SIG-M5 treated with dmso at 0.1 percent for 504 hours (cell line): ENCODE measurements at regions not wholly inside any gene's neighbourhood (a gene's known extent, or its start where the extent isn't known, plus 50 kb on each side); places are given as distances from the start of the nearest gene placed in this dataset.
A peak's percentile ranks its signal among the peaks of the same experiment; 100 is the strongest.
"Not testable (repeated sequence)": the region's sequence is repeated elsewhere in the genome, so short reads cannot be mapped to it uniquely, and the experiment has no call there.

Source experiments
- DNase-seq: peaks from one replicate; lab custom pipeline; 2025; ENCODE audit not compliant: unreplicated experiment; lab: John Stamatoyannopoulos, UW

DNA sequence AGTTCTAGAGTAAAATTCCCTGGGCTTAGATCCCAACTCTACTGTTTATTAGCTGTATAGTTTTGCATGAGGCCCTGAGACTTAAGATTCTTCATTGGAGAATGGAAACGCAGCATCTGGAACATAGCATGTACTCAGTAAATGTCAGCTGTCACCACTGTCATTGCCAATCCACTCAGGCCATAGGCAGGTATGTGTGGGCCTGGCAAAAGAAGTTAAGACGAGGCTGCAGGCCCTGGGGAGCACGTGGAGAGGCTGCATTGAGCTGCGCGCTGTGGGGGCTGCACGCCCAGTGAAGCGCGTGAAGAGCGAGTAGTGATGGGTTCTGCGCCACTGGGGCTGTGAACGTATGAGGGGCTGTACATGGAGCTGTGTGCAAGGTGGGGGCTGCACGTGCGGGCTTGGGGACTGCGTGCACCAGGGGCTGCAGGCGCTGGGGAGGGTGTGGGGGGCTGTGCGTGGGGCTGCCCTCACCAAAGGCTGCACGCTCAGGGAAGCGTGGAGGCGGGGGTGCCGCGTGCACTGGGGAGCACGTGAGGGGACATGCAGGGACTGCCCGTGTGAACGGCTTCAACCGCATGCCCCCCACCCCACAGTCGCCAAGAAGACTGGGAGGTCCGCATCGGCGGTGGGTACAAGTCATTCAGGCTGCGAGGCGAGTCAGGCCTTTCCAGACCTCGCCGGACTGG is 85.5 kb downstream of the PRR15 start:
- DNase-seq = no peak

DNA sequence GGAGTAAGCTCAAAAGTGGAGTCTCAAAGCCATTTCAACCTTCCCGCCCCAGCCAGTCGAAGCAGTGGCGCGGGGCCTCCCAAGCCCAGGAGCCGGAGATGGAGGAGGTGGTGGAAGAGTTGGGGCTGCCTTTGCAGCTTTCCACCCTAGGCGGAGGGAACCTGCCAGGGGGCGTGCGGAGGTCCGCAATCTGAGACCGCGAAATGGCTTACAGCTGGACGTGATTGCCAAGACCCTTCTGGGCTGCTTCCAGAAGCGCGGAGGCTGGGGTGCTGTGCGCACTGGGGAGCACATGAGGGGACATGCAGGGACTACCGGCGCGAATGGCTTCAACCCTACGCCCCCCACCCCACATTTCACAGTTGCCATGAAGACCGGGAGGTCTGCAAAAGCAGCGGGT is 86.2 kb downstream of the PRR15 start:
- no peak for DNase-seq

DNA sequence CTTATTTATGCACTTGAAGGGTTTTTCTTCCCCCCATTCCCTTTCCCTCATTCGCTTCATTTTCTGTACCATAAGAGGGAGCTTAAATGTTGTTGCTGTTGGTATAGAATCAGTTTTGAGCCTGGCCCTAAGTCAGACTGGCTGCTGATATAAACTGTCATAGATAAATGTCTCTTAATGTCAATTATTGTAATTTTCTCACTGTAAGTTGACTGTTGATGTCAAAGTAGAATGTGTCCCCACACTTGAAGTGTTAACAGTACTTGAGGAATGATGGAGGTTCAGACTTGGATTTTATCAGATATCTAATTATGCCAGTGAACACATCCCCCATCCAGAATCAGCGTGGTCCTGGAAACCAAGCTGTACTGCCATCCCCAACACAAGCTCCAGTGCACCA is 87.8 kb downstream of the PRR15 start:
- no peak for DNase-seq

DNA sequence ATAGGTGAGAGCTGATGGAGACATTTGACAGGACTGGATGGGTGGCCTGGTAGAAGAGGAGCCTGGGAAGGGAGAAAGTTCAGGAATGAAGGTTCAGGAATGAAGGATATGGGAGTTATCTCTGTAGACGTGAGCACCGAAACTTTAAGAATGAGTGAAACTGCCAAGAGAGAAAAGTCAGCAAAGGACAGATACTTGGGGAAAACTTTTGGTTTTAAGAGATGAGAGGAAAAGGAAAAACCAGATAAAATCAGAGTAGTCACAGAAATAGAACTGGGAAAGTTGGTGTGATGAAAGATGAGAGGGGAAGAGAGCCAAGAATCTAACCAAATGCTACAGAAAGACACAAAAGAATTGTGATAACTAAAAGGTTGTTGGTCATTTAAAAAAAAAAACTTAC is 88.9 kb downstream of the PRR15 start:
- no peak for DNase-seq

DNA sequence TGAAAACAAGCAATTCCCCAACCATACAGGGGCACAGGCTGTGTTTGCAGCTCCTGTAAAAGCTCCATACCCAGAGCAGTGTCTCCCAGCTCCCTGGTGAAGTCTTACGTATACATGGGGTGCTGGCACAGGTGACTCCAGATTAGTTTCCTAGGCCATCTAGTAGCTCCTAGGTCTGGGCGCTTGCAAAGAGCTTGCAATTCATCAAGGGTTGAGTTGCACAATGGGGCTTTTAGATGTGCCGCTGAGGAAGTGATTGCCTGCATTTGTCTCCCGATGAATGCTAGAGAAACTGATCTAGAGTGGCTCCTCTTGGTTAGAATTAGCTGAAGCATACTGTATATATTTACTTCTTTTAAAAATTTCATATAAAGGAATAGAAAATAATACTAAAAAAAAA is 90.7 kb downstream of the PRR15 start:
- peak; percentile 1 for DNase-seq

DNA sequence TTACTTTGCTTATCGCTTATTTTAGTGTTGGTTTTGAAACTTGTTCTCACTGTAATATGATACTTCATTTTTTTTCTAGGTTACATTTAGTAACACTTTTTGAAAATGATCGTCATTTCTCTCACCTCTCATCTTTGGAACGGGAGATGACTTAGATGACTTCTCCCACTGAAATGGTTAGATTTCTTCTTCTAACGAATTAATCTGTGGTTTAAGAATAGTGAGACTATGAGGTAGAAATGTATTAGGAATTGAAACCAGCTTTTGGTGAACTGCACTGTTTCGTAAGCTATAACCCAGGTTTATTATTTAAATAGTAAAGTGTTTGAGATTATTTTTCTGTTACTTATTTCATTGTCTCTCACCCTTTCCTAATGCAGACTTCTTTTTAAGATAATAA is 93.7 kb downstream of the PRR15 start:
- DNase-seq = no peak

DNA sequence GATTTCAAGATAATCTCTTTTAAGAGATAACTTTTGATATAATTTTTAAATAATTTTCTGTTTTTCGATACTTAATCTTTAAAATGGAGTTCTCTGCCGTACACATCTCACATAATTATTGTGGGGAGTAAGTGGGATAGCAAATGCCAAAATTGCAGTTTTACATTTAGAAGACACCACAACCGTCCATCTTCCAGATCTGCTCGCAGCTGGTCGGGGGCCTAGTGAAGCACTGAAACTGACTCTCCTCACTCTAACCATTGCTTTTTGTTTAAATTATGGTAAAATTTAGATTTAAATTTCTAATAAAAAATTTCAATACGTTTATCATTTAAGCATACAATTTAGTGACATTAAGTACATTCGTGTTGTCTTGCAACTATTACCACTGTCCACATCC is 94.2 kb downstream of the PRR15 start:
- no peak for DNase-seq

DNA sequence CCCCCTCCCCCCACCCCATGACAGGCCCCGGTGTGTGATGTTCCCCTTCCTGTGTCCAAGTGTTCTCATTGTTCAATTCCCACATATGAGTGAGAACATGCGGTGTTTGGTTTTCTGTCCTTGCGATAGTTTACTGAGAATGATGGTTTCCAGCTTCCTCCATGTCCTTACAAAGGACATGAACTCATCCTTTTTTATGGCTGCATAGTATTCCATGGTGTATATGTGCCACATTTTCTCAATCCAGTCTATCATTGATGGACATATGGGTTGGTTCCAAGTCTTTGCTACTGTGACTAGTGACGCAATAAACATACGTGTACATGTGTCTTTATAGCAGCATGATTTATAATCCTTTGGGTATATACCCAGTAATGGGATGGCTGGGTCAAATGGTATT is 95.6 kb downstream of the PRR15 start:
- not testable (repeated sequence) for DNase-seq

DNA sequence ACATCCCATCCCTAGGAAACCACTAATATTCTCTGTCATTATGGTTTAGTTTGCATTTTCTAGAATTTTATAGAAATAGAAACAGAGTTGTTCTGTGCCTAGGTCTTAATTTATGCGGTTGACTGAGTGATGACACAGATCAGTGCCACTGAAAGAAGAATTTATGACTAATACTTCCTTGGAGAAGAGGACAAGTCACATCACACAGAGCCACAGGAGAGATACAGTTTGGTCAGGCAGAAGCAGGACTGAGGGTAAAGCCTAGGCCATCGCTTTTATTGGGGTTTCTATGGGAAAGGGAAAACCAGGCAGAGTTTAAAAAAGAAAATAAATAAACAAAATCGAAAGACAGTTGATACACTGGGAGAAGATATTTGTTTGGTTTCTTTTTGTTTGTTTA is 99.3 kb downstream of the PRR15 start:
- not testable (repeated sequence) for DNase-seq

DNA sequence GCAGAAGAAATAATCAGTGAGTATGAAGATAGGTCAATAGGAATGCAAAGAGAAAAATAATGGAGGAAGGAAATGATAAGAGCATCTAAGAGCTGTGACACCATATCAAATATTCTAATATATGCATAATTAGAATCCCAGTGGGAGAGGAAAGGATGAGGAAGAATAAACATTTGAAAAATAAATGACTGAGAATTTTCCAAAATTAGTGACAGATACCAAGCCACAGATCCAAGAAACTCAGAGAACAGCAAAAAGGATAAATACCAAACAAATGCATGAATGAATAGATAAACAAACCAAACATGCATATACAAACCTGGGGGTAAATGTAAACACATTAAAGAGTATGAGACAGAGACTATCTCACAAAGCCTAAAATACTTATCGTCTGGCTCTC is 101.4 kb downstream of the PRR15 start:
- DNase-seq = not testable (repeated sequence)

DNA sequence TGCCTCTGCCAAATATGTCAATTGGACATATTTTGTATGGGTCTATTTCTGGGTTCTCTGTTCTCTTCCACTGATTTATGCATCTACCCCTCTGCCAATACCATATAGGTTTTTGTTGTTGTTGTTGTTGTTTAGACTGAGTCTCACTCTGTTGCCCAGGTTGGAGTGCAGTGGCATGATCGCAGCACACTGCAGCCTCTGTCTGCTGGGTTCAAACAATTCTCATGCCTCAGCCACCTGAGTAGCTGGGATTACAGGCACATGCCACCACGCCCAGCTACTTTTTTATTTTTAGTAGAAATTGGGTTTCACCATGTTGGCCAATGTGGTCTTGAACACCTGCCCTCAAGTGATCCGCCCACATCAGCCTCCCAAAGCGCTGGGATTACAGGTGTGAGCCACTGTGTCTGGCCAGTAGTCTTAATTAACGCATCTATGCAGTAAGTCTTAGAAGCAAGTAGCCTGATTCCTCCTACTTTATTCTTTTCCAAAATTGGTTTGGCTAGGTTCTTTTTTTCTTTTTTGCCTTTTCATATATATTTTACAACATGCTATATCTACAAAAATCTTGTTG is 103.5 kb downstream of the PRR15 start:
- not testable (repeated sequence) for DNase-seq

DNA sequence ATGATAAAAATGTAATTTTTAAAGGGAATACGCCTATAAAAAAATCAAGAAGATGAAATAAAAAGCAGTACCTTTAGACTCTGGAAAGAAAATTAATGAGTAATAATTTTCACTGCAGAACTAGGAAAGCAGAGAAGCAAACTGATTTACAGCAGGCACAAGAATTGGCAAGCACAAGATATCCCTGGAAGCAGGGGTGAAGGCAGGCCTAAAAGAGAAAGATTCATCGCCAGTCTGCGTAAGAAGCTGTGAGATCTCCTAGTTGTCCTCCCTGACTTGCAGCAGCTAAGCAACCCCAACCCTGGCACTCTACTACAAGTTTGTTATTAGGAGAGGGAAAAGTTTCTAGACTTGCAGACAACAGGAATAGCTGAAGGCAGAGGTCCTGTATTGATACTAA is 107.7 kb downstream of the PRR15 start:
- DNase-seq = not testable (repeated sequence)

DNA sequence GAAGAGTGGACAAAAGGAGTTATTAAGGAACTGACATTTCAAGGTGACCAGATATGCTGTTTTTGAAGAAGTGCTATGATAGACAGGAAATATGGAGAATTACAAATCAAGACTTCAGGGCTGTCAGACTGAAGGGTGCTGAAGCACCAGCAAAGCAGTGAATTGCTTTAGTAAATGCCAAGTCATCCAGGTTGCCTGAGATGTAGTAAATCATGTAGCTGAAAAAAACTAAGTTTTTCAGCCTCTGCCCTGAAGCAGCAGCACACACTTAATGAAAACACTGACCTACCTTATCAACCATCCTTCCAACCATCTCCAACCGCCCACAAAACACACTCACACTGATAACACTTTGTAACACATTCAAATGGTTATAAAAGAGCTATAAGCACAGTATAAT is 110.0 kb downstream of the PRR15 start:
- not testable (repeated sequence) for DNase-seq

DNA sequence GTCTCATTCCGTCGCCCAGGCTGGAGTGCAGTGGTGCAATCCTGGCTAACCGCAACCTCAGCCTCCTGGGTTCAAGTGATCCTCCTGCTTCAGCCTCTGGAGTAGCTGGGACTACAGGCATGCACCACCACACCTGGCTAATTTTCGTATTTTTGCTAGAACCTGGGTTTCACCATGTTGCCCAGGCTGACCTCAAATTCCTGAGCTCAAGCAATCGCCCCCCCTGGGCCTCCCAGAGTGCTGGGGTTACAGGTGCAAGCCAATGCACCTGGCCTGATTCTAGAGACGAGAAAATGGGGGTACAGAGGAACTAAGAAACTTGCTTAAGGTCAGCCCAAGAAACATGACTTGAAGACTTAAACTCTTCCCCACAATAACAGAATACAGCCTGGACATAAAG is 111.0 kb downstream of the PRR15 start:
- not testable (repeated sequence) for DNase-seq

DNA sequence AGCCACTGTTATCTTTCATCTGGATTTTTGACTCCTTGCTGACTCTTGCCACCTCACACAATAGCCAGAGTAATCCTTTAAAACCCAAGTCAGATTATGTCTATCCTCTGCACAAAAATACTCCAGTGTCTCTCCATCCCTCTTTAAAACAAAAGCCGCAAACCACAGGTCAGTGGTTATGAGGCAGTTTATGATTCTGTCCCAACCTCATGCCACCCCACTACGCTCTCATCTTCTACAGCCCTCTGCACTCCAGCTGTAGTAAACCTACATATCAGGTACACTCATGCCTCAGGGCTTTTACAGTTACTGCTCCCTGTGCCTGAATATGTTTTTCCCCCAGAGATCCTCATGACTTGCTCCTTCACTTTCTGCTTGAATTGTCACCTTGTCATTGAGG is 113.6 kb downstream of the PRR15 start:
- DNase-seq = not testable (repeated sequence)

DNA sequence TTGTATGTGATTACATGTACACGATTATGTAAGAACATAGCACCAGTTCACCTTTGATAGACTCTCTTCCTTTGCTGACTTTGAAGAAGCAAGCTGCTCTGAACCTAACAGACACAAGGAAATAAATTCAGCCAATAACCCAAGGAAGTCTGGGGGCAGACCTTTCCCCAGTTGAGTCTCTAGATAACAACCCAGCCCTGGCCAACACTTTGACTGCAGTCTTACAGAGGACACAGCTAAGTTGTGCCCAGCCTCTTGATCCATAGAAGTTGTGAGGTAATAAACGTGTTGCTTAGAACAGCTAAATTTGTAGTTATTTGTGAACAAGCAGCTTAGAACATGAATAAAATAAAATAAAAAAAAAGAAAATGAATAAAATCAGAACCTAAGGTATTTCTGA is 116.3 kb downstream of the PRR15 start:
- DNase-seq = not testable (repeated sequence)

DNA sequence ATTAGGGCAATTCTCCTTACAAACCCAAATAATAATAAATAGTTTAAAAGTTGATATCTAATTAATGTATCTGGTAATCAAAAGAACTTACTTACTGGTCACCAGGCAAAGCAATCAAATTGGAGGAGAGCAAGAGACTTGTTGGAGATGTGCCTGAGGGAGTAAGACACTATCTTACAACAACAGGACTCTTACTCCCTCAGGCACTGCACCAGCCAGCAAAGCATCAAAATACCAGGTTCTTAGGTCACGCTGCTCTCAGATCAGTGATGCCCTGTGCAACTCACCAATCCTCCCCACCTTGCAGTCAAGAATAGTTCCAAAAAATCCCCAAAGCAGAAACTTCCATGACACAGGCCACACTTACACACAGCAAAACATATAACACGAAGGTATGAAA is 117.0 kb downstream of the PRR15 start:
- not testable (repeated sequence) for DNase-seq

DNA sequence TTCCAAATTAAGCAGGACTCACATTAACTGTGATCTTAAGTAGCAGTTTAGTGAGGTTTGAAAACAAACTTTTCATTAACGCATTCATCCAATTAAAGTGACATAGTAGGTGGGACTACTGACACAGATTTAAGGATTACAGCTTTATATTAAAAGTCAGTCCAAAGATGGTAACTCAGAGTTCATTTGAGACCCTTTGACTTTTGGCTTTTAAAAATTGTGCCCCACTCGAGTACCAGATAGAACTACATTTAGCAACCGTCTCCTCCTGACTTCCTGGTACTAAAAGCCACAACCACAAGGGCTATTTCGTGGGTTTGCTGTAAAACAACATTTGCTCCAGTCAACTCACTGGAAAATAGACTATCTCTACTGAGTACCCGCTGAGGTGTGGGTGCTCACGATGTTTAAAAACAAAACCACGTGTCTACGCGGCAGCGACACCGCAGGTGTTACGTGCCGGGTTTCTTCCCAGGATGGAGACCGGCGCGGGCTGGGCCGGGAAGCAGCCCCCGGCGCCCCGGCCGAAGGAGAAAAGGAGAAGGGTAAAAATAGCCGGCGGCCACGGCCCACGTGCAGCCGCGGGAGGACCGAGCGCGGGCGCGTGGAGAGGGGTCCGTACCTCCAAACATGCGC is 120.6 kb downstream of the PRR15 start:
- DNase-seq = not testable (repeated sequence)

DNA sequence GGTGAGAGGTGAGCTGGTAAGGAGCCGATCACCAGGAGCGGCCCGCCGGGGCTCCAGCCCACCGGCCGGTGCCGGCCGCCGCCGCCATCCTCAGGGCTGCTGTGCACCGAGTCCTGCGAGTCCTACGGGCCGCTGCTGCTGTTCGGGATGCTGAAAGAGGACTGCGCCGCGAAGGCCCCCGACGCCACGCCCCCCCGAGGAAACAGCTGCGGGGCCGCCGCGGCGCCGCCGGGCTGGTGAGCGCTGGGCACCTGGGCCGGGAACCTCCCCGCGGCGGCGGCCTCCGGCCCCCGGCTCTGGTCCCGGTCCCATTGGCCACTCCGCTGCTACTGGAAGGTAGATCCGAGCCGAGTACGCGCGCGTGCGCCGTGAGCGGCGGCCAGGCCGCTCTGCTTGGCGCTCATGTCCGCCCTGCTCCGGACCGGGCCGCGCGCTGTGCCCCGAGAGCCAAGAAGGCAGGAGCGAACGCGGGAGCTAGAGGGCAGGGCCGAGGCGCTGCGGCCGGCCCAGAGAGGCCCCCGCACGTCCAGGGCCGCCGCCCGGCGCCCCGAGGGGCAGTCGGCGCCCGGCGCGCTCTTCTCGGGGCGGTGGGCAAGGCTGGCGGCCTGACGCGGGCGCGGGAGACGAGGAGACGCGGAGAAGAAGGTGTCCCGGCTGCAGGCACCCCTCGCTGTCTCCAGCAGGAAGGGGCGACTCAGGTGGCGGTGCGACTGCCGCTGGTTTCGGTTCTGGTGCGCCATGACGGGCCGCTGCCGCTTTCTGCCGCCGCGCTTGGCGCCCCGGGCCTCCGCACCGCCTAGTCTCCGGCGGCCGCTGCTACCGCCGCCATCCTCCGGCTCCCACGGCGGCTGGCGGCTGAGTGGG is 121.3 kb upstream of the WIPF3 start:
- peak; percentile 16 for DNase-seq

DNA sequence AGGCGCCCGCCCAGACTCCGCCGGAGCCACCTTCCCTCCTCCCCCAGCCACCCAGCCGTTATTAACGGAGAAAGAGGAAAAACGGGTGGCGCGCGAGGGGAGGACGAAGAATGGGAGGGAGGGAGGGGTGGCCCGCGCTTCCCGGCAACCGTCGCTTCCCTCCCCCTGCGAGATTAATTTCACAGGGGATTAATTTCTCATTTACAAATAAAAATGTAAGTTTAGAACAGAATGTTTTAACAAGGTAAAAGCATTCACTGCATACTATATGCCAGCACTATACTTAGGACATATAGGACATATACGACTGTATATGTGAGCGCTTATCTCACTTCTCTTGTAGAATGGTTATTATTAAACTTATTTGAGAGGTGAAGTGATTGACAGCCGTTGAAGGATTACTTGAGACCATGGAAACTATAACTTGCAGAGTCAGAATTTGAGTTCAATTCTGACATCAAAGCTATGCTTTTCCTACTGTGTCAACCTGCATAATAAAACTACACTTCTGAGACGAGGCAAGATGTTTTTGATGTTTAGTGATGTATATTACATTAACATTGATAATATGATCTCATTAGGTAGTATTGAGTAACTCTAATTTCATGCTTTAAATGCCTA is 120.5 kb upstream of the WIPF3 start:
- not testable (repeated sequence) for DNase-seq

DNA sequence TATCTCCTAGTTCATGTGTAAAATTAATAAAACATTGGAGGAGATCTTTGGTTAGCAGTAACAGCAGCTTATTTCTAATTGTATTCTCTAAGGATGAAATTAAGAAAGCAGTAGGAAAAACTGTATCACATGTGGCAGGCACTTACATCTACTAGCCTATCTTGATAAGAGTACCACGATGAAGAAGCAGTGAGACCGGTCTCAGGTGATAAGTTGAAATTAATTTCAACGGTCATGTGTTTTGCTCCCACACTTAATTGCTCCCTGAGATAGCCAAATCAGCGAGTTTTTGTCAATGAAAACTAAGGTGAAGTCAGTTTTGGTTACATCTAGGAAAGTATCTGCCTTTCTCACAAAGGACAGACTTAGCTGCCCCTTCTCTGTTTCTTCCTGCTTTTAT is 115.8 kb upstream of the WIPF3 start:
- not testable (repeated sequence) for DNase-seq
